MV-4-11 (cell line): ENCODE measurements at regions not wholly inside any gene's neighbourhood (a gene's known extent, or its start where the extent isn't known, plus 50 kb on each side); places are given as distances from the start of the nearest gene placed in this dataset.
"Not testable (repeated sequence)": the region's sequence is repeated elsewhere in the genome, so short reads cannot be mapped to it uniquely, and the experiment has no call there.

ENCODE experiments used
- DNase-seq: peaks from one replicate; lab custom pipeline; 2025; lab: John Stamatoyannopoulos, UW

DNA sequence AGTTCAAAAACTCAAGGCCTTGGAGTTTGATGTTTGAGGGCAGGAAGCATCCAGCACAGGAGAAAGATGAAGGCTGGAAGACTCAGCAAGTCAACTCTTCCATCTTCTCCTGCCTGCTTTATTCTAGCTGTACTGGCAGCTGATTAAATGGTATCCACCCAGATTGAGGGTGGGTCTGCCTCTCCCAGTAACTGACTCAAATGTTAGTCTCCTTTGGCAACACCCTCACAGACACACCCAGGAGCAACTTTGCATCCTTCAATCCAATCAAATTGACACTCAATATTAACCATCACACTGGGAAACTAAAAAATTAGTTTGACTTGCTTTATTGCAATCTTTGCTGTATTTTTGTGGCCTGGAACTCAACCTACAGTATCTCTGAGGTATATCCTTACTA lies 230.5 kb upstream of the TARS1 start:
- DNase-seq, result not testable (repeated sequence)

DNA sequence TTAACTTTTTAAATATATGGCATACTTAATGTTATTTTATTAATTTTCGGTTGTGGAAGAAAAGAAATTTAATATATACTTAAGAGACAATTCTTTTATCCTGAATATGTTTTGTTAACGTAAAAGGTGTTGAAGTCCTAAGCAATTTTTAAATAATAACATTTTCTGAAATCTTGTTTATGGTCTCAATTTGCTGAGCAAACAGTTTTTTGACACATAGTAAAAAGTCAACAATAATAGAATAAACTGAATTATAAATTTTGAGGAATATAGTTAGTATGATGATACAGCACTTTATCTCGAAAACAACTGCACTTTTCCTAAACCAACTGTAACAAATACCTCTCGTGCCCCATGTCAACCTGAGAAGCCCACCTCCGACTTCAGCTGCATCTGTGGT lies 229.8 kb upstream of the TARS1 start:
- DNase-seq, result no peak

DNA sequence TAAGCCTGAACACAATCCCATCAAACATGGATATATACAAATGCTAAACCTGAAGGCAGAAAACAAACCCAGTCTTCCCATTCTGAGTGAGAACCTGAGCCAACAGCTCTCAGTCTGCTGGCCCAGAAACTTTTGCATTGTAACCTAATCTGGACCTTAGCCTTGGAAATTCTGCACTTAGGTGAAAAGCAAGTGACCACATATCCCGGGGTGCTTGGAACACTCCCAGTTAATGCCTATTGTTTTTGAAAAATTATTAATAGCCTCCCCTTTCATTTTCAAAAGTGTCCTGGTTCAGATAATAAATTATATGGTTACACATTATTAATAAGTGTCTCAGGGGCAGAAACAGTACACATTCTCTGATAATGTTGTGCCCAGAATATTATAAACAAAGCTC lies 228.3 kb upstream of the TARS1 start:
- no peak for DNase-seq

DNA sequence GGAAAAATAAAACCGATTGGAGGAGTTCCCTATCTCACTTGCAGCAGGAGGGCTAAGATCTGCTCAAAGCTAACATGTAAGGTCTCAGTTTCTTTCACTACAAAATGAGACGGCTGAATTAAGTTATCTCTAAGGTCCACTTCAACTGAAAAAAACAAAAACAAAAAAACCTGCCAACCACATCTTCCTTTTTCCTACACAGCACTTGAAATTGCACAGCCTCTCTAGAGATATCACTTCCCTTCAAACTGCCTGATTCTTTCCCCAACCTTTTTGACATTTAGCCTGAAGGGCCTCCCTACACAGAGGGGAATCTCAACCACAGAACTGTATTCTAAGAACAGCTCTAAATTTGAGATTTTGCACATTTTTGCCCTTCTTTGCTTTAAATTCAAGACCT lies 227.9 kb upstream of the TARS1 start:
- peak; percentile 46 for DNase-seq

DNA sequence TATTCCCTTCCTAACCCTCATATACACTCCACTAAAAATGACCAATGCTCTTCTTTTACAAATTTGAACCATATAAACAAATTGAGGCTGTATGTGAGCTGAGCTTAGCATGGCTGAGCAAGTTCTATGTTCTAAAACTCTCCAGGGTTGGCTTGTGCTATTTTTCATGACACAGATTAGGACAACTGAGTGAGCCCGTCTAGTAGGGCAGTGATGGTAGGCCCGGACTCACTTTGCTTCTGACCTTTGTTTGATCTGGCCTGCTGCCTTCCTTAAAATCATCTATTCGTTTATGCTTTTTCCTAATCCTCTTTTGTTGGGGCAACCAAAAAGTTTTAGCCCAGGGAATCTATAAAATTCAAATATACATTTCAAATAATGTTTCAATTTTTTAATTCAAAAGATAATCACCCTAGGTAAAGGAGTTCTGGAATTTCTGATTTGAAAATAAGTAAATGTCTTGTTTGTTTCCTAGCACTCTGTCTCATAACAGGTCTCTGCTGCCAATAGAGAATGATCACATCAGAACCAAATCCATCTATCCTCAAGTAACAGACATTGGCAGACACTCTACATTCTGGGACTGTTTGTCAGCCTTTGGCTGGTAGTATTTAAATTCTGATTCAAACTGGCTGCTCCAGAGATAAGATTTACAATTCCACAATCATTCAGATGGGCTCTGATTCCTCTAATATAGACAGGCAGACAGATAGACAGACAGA lies 217.0 kb upstream of the TARS1 start:
- DNase-seq, result no peak

DNA sequence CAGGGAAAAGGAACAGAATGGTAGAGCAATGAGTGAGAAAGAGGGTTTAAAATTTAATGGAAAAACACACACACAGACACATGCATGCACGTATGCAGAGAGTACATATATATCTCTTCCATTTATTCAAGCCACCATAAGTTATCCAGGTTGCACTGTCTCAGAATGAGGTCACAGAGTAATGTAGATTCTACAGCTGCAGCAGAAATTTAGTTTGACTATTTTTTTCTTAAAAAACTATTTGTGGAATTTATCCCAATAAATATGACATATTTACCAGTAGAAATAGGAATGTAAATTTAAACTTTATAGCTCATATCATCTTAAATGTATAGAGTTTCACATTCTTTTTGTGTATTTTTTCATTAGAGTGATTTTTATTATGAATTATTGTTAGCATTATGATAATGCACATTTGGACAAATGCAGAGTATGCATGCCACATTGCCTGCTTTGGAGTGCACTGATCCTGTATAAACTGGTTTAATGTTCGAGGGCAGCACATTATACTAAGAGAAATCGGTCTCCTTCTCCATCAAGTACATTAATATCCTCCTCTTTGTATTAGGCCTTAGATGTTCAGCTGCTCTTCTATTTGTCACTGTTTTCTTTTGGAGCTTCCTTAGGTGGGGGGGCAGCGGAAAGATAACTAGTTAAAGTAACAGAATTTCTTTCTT lies 216.3 kb upstream of the TARS1 start:
- DNase-seq, result no peak

DNA sequence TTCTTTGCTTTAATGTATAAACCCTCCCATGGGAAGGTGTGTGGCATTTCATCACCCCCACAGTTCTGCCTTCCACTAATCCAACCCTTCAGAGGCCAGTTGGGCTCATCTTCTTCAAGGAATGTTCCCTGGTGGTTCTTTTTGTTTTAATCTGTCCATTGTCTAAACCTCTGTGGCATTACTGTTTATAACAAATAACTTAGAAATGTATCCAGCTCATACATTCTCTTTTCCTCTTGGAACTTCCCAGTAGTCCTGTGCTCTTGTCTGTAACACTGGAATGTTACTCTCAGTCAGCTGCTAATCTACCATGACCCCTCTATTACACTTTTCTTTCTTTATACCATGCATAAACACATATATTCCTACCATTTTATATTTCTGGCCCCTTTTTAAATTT lies 213.5 kb upstream of the TARS1 start:
- DNase-seq, result no peak

DNA sequence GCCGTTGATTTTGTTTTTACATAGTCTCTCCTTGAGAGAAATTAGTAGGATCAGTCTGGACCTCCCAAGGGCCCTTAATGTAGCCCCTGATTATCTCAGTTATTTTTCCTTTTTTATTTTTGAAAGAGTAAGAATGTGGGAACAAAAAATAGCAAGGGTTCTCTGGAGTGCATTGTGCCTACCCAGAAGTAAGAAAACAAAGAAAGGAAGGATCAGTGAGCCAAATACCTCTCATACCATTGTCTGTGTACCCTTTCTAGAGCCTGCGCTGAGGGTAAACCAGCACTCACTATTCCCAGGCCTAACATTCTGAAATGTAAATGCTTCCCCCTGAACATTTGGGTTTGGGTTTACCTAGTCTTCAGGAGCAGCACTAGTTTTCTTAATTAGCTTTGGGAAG lies 213.0 kb upstream of the TARS1 start:
- DNase-seq, result no peak

DNA sequence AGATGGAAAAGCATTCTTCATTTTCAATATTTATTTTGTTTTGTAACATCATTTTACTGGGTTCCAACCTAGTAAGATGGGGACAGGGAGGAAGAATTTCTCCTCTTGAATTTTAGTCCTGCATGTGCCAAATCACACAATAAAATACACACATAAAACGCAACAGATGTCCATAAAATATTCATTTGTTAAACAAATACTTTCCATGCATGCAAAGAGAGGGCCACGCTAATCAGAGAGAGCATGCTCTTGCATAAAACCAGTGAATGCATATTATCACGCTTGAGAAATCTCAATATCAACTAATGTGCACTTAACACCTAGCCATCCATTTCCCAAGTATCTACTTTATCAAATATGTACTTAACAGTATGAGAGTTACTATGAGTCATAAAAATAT lies 212.6 kb upstream of the TARS1 start:
- no peak for DNase-seq

DNA sequence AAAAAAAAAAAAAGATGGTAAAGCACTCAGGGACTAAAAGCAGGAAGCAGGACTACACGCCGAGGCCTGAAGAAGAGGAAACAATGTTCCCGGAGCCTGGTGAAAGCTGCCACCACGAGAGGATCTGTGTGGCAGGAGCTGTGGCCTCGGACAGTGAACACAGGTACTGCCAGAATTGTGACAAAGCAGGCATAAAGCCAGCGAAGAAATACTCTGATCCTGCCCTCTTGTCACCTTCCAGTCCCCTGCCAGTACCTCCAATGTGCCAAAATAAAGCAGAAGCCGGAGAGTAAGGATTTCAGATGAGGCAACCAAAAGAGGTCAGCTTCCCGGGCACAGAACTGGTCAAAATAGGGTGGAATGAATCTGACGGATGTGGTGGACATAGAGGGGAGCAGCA lies 211.5 kb upstream of the TARS1 start:
- DNase-seq, result no peak

DNA sequence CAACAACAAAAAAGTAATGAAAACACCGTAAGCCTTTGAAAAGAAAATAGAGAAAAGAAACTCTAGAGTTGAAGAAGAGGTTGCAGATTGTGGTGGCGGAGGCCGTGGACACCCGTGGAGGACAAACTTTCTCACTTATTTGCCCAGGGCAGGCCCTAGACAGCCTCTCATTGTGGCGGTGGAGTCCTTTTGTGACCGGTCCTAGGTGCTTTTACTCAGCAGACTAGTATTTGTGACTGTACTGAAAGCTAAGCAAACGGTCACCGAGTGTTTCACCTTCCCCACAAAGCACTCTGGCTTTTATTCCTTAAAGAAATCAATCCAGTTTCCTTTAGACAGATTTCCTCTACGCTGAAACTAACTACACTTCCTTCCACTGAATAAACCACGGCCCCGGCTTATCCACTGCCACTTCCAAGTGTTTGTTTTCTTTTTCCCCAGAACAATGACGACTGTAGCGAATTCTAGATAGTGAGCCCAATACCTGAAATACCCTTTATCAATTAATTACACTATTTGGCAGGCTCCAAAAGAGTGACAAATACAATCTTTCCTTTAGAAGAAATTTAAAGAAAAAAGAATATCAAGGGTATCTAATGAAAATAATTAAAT lies 210.2 kb upstream of the TARS1 start:
- DNase-seq, result no peak

DNA sequence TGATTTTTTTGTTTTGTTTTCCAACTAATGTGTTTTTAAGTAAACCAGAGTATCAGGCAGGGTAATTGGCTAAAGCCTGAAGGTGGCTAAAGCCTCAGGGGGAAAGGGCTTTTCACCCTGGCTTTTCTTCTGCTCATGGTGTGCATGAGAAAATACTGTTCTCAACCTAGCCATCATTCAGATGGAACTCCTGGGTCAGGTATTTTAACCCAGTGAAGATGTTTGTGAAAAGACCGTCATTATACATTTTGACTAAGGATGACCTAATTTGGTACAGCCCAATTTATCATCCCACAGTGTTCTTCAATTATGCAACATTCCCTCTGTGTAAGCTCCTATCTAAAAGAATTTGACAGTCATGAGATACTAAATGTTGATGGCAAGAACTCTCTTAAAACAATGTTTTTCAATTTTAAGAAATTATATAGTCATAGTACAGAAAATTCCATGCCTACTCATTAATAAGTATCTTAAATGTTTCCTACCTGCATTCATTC lies 209.5 kb upstream of the TARS1 start:
- no peak for DNase-seq

DNA sequence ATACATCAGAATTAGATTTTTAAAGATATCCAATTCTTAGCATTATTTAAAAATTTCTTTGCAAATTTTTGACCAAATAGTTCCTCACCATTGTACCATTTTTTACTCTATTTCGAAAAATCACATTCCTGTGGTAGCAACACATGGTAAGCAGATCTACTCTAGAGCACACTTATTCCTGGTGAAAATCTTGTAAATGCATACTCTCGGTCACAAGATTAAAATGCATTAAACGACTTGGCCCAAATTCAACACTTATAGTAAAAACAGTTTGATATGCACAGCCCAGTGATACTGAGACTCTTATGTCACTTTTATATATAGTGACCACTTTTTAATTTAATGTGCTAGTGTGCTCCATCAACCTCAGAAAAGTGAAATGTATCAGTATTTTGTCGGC lies 208.8 kb upstream of the TARS1 start:
- DNase-seq, result no peak

DNA sequence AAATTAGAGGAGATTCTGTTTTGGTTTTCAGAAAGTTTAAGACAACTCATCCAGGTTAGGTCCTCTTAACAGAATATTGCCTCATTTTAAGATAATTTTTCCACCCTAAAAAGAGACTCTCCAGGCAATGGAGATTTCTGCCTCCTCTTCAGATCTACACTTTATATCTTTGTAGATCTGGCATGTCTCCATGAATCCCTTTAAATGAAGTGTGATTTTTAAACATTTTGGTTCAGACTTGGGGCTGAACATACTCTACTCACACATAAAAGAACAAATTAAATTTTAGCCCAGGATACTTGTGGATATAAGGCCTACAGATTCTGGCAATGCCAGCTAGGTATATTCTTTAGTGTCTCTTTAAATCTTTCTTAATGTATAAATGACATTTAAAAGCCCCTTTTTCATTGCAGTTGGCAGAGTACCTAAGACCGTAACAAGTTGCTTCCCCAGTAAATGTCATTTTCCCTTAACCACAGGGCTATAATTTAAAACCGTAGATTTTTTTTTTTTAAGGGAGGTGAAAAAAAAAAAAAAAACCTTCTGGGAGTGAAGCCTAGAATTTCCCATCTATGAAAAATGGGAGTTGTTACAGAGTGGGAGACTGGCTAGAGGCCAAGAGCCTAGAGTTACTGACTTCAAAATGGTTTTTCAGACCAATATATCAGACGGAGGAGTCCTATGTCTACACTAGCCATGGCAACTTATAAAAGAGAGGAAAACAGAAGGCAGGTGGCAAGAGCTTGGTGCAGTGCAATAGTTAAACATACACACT lies 207.8 kb upstream of the TARS1 start:
- DNase-seq, result no peak

DNA sequence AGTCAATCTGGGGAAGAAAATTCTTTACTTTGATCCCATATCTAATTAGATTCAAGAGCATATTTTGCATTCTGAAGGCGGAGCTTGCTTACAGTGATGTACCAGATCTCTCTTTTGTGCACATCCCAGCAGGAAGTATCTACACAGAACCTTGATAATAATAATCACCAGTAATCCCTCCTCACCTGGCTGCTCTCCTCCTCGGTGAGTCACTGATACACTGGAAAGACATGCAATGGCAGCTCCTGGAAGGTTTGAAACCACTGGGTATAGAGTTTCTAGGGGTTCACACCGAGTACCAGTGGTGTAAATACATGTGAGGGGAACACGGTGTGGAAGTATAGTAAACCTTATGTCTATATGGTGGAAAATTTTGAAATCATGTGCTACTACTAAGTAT lies 205.5 kb upstream of the TARS1 start:
- DNase-seq, result no peak

DNA sequence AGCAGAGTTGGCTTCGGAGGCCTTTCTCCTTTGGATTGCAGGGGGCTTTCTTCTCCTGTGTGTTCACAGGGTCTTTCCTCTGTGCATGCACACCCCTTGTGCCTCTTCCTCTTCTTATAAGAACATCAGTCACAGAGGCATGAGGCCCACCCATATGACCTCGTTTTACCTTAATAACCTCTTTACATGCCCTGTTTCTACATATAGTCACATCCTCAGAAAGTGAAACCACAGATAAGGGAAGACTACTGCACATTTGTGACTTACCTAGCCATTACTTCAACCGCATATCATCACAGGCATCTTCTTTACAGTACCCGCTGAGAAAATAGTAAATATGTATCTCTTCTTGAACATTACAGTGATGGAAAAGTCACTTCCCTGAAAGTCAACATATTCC lies 204.9 kb upstream of the TARS1 start:
- DNase-seq, result no peak

DNA sequence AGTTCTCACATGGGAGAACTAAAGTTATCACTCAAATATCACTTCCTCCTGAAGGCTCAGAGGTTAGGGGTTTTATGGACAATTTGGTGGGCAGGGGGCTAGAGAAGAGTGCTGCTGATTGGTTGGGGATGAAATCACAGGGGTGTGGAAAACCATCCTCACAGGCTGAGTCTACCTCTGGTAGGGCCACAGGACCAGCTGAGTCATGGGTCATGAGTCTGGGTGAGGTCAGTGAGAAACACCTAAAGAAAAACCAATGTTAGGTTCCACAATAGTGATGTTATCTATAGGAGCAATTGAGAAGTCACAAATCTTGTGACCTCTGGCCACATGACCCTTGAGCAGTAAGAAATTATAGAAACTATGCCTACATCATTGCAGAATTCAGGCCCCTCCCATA lies 203.3 kb upstream of the TARS1 start:
- DNase-seq, result no peak

DNA sequence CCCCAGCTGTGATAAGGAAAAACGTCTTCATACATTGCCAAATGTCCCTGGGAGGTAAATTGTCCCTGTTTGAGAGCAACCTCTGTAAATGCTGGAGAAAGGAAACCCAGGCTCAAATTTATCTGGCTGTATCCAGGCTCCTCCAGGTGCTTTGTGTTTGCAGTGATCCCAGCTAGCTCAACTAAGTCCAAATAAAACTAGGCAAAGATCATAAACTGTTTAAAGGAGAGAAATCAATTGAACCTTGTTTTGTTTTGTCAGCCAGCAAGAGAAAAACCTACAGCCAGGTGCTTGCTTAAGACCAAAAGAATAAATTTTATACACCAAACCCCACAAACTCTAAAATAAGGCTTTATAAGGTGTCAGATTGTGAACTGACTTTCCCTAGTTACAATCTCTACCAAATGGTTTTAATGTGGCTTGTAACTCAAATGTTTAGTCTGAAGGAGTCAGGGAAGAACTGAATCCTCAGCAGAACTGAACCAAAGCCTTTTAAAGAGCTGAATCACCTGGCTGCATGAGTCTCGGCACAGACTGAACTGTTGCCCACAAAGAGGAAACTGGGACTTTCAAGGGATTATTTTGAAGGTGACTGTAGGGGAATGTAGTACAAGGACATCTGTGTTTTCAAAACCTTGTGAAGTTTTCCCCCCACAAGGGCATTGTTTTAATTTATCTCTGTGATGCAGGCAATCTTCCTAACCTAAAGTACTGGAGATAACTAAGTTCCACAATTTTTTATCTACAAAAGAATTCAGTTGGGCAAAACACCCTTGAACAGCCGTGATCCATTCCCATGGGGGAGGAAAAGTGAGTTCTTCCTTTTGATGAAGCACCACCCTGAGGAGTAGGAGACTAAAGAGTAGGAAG lies 201.7 kb upstream of the TARS1 start:
- DNase-seq, result peak; percentile 33

DNA sequence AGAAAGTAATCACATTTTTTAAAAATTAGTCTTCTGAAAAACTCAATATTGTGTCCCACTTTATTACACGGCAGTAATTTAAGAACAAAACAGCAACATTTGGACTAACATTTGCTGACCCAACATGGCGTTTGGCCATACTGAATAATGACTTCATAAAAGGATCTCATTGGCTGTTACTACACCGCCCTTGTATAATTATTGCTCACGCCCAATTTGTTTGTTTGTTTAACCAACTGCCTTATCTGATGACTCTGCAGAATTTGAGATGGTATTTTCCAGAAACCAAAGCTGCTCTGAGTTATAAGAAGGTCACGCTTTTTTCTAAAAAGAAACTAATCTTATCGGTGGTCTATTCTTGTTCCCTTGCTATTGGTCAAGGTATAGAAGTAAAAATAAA lies 200.2 kb upstream of the TARS1 start:
- DNase-seq, result no peak

DNA sequence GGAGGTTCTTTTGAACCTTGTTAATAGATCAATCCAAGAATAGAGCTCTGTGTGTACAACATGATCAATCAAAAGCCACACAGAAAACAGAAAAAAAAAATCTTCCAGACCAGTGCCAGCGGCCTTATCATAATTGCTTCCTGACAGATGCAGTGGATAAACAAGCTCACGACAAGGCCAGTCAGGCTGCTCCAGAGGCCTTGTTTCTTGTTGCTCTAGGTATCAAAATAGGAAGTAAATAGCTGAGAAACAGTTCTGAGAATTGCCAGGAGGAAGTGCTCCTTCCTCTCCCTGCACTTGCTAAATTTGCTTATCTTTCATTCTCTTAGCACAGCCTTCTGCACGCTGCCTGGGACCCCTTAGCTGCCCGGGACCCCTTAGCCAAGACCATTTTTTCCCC lies 199.0 kb upstream of the TARS1 start:
- DNase-seq, result peak; percentile 90

DNA sequence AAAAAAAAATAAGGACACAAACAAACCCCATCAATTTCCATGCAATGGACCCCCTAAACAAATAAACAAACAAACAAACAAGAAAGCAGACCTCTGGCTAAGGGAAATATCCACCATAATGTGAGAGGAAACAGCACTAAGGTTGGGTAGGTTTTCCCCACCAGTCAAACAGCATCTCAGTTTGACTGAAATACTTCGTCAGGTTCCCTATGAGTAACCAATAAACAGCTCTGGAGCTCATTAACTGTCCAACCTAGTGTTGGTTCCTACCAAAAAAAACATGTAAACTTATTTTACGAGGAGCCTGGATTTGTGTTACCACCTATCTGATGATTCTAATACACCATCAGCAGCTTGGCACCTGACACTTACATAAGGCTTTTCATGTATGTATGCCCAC lies 198.5 kb upstream of the TARS1 start:
- DNase-seq, result no peak
